Common myeloid progenitor, CD34-positive (primary cell): ENCODE measurements at regions not wholly inside any gene's neighbourhood (a gene's known extent, or its start where the extent isn't known, plus 50 kb on each side); places are given as distances from the start of the nearest gene placed in this dataset.
"Not testable (repeated sequence)": the region's sequence is repeated elsewhere in the genome, so short reads cannot be mapped to it uniquely, and the experiment has no call there.

ENCODE experiments used
- CTCF ChIA-PET: fragments of 350-600 bp; sonication (Branson Sonifier 250); formaldehyde crosslinking; loops from one replicate; lab custom pipeline; 2021; ENCODE audit warnings: antibody characterized with exemption; lab: Charles Lee
- POLR2A ChIA-PET: fragments of 350-600 bp; sonication (Branson Sonifier 250); formaldehyde crosslinking; loops from one replicate; lab custom pipeline; 2021; ENCODE audit warnings: antibody characterized with exemption; lab: Charles Lee
- DNase-seq, 3 donors: peaks; one replicate each; pipeline versions ENCODE4 v3.0.0 to v3.0.0-alpha.2; 2013
- H3K27ac ChIP-seq, 2 experiments: 1 replicate in 1 of 2; 2 replicates in 1 of 2; pipeline ENCODE4 v1.7.0; 2013; ENCODE audit warnings: inconsistent platforms in 2 of 2, low read length in 2 of 2, mild to moderate bottlenecking in 2 of 2, low read depth in 1 of 2, moderate library complexity in 1 of 2; ENCODE audit not compliant: severe bottlenecking in 2 of 2, insufficient read depth in 1 of 2, poor library complexity in 1 of 2
- H3K27me3 ChIP-seq, 5 experiments: replicated peaks in 2 of 5; 1 replicate in 3 of 5; 2 replicates in 2 of 5; pipeline versions ENCODE4 v1.6.1 to v1.7.0; 2013; ENCODE audit warnings: low read length in 4 of 5, mild to moderate bottlenecking in 2 of 5, moderate library complexity in 2 of 5, inconsistent platforms in 1 of 5; ENCODE audit not compliant: insufficient read depth in 5 of 5, control insufficient read depth in 4 of 5
- H3K36me3 ChIP-seq, 4 experiments: 1 replicate in 2 of 4; 2 replicates in 2 of 4; pipeline versions ENCODE4 v1.6.1 to v1.7.0; 2013; ENCODE audit warnings: low read length in 3 of 4, control low read depth in 1 of 4, mild to moderate bottlenecking in 1 of 4; ENCODE audit not compliant: control insufficient read depth in 4 of 4, insufficient read depth in 4 of 4
- H3K4me1 ChIP-seq, 4 experiments: 1 replicate in 3 of 4; 2 replicates in 1 of 4; pipeline versions ENCODE4 v1.6.1 to v1.7.1; 2013; ENCODE audit warnings: low read length in 3 of 4, mild to moderate bottlenecking in 3 of 4, control low read depth in 1 of 4, inconsistent platforms in 1 of 4, moderate library complexity in 1 of 4; ENCODE audit not compliant: control insufficient read depth in 4 of 4, insufficient read depth in 4 of 4; ENCODE audit errors: control extremely low read depth in 1 of 4
- H3K4me3 ChIP-seq, 7 experiments: 1 replicate in 4 of 7; 2 replicates in 3 of 7; pipeline versions ENCODE4 v1.5.1 to v1.7.0; 2013; ENCODE audit warnings: mild to moderate bottlenecking in 7 of 7, low read length in 6 of 7, moderate library complexity in 6 of 7, inconsistent platforms in 2 of 7, low read depth in 2 of 7, control low read depth in 1 of 7; ENCODE audit not compliant: insufficient read depth in 4 of 7, control insufficient read depth in 1 of 7; ENCODE audit errors: extremely low read depth in 1 of 7
- H3K9me3 ChIP-seq, 5 experiments: 1 replicate in 4 of 5; 2 replicates in 1 of 5; pipeline versions ENCODE4 v1.6.1 to v1.7.1; 2013; ENCODE audit warnings: low read length in 4 of 5, mild to moderate bottlenecking in 2 of 5, inconsistent platforms in 1 of 5, low read depth in 1 of 5, moderate library complexity in 1 of 5; ENCODE audit not compliant: control insufficient read depth in 4 of 5, insufficient read depth in 2 of 5; ENCODE audit errors: control extremely low read depth in 1 of 5
- WGBS: methylation state at CpG from one replicate; pipeline ENCODE4 v1.1.5; 2013; ENCODE audit not compliant: insufficient coverage; 5-methylcytosine and 5-hydroxymethylcytosine counted together

DNA sequence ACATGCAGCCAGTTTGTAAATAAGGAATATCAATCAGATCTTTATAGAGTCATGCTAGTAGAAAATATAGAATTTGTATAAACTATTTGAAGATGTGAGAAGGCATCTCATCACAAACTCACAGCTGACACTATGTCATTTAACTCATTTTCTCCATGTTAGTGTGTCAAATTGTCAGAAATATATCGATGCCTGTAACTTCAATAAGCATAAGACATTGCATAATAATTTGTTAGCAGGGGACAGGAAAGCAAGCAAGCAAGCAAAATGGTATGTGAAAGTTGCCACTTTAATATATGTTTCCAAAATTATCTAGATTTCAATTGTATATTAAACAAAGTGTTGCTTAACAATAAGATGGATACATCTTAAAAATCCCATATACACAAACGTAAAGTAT, 571.0 kb downstream of the ARL4A start:
- H3K36me3 ChIP-seq, result no peaks in the 10 kb centered on the region
- DNase-seq, result no peak
- no peaks in the 10 kb centered on the region for H3K27me3 ChIP-seq
- no peak overlapping the region for H3K4me3 ChIP-seq
- CTCF ChIA-PET, result no interaction called here
- no peak overlapping the region for H3K27ac ChIP-seq
- no peaks in the 10 kb centered on the region for H3K4me1 ChIP-seq
- no CpG with 5 or more reads among the region's 2 CpGs for WGBS
- POLR2A ChIA-PET, result no interaction called here
- H3K9me3 ChIP-seq, result no peaks in the 10 kb centered on the region

DNA sequence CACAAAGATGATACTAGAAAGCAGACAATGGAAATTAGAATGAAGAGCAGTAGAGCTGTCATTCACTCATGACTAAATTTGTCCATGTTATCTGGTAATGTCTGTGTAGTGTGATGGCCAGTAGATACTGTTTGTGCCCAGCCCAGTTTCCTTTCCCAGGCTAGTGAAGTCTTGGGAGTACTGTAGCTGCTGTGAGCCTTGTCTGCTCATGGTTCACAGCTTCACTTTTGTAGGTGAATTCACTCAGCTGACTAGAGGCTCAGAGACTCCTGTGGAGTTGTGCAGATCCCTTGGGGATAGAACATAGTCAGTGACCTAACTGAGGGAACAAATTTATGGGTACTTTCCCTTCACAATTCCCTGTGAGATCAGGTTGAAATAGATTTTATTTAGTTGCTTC, 572.5 kb downstream of the ARL4A start:
- ChIA-PET CTCF (interaction anchor here (1.1 to 5.2 kb wide), 4 partner anchors 9 to 735 kb away, joined by 4 to 65 read pairs (median 23); partner anchors contain the start of gene ARL4A), POLR2A (no interaction called here)
- no peaks in the 10 kb centered on the region for H3K9me3 ChIP-seq
- no peaks in the 10 kb centered on the region for H3K27me3 ChIP-seq
- H3K4me1 ChIP-seq, result no peaks in the 10 kb centered on the region
- no peaks in the 10 kb centered on the region for H3K36me3 ChIP-seq
- H3K4me3 ChIP-seq, result no peak overlapping the region
- H3K27ac ChIP-seq, result no peak overlapping the region
- DNase-seq, result no peak

GRCh38 chr7:13262929-13263530, 575.6 kb downstream of the ARL4A start:
- 22% methylated on average over 1 of the region's 4 CpGs for WGBS
- POLR2A ChIA-PET, result no interaction called here

DNA sequence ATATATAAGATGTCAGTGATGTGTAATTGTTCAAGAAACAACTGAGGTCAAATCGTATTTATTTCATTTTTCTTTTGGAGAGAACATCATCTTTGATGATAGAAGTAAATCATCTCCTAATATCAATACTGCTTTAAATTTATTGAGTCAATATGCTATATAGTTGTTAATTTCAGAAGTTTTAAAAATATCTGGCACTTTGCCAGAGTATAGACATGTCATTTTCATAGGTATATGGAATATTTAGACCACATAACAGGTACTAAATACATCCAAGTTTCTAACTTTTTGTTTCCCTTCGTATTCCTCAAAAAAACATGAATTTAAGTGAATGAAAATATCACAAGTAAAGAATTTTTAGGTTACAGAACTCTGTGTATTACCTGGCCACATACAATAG, 577.8 kb downstream of the ARL4A start:
- Histone ChIP-seq H3K4me3 (no peak overlapping the region), H3K9me3 (no peaks in the 10 kb centered on the region), H3K27me3 (no peaks in the 10 kb centered on the region), H3K4me1 (no peaks in the 10 kb centered on the region), H3K27ac (no peak overlapping the region), H3K36me3 (no peaks in the 10 kb centered on the region)
- WGBS, result no CpG with 5 or more reads among the region's 2 CpGs
- POLR2A ChIA-PET, result no interaction called here
- CTCF ChIA-PET, result interaction anchor here (0.9 to 3.3 kb wide), 7 partner anchors 10 to 740 kb away, joined by 3 to 14 read pairs (median 5); no protein-coding TSS in a partner anchor
- no peak for DNase-seq

More at GRCh38 chr7:13262929-13263530, 575.6 kb downstream of the ARL4A start:
- Histone ChIP-seq H3K36me3 (no peaks in the 10 kb centered on the region), H3K27ac (no peak overlapping the region), H3K9me3 (no peaks in the 10 kb centered on the region), H3K27me3 (no peaks in the 10 kb centered on the region), H3K4me3 (no peak overlapping the region), H3K4me1 (no peaks in the 10 kb centered on the region)
- CTCF ChIA-PET, result interaction anchor here (0.6 to 5.2 kb wide), 20 partner anchors 9 to 750 kb away, joined by 3 to 65 read pairs (median 3); partner anchors contain the start of gene ARL4A
- peak; percentile 45 to 76 (median 62) for DNase-seq

DNA sequence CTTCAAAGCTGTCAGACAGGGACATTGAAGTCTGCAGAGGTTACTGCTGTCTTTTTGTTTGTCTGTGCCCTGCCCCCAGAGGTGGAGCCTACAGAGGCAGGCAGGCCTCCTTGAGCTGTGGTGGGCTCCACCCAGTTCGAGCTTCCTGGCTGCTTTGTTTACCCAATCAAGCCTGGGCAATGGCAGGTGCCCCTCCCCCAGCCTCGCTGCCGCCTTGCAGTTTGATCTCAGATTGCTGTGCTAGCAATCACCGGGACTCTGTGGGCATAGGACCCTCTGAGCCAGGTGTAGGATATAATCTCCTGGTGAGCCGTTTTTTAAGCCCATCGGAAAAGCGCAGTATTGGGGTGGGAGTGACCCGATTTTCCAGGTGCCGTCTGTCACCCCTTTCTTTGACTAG, 586.8 kb downstream of the ARL4A start:
- H3K4me3 ChIP-seq, POLR2A ChIA-PET, H3K36me3 ChIP-seq, H3K27ac ChIP-seq, H3K4me1 ChIP-seq, H3K9me3 ChIP-seq, H3K27me3 ChIP-seq, DNase-seq: not testable (repeated sequence)
- 94% methylated on average over 8 of the region's 9 CpGs for WGBS
- CTCF ChIA-PET, result interaction anchor here (1.1 to 1.3 kb wide), 2 partner anchors 11 to 636 kb away, joined by 3 read pairs; no protein-coding TSS in a partner anchor

- H3K4me1 ChIP-seq, result no peaks in the 10 kb centered on the region
- DNase-seq, result no peak
- CTCF ChIA-PET, result interaction anchor here (1.1 to 1.5 kb wide), 2 partner anchors 752 to 1415 kb away, joined by 3 to 5 read pairs; no protein-coding TSS in a partner anchor
- no peaks in the 10 kb centered on the region for H3K27me3 ChIP-seq
- POLR2A ChIA-PET, result no interaction called here
- H3K4me3 ChIP-seq, result no peak overlapping the region
- no peaks in the 10 kb centered on the region for H3K36me3 ChIP-seq
- H3K27ac ChIP-seq, result no peak overlapping the region
- H3K9me3 ChIP-seq, result no peaks in the 10 kb centered on the region
Observed at GRCh38 chr7:13276977-13277376, 589.5 kb downstream of the ARL4A start.

DNA sequence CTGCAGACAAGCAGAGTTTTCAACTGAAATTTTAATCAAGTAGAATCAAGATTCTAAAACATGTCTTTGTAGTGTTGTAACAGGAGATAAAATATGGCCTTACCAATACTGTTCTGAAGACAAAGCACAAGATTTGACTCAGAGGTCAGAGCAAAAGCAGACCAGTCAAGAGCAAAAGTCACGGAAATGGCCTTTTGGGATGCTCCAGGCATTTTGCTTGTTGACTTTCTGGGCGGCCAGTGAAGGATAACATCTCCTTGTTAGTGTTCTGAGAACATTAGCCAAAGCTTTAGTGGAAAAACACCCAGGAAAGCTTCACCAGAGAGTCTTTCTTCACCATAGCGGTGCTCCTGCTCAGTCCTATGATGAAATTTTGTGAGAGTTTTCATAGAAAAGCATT, 590.6 kb downstream of the ARL4A start:
- Histone ChIP-seq H3K9me3 (no peaks in the 10 kb centered on the region), H3K27me3 (no peaks in the 10 kb centered on the region), H3K4me1 (no peaks in the 10 kb centered on the region), H3K36me3 (no peaks in the 10 kb centered on the region), H3K27ac (no peak overlapping the region), H3K4me3 (no peak overlapping the region)
- no peak for DNase-seq
- POLR2A ChIA-PET, result interaction anchor here (0.7 kb wide), 1 partner anchor 1414 kb away, joined by 3 read pairs; no protein-coding TSS in a partner anchor
- CTCF ChIA-PET, result interaction anchor here (1.3 to 5.8 kb wide), 2 partner anchors 588 to 1412 kb away, joined by 3 to 84 read pairs; no protein-coding TSS in a partner anchor
- 86% methylated on average over 2 of the region's 3 CpGs for WGBS
